Astrocyte (in vitro differentiated cells and primary cell): ENCODE measurements at regions not wholly inside any gene's neighbourhood (a gene's known extent, or its start where the extent isn't known, plus 50 kb on each side); places are given as distances from the start of the nearest gene placed in this dataset.

Experiments used
- DNase-seq: peaks from one replicate; pipeline ENCODE4 v3.0.0-alpha.2; 2010; ENCODE audit warnings: low read depth
- FAIRE-seq: peaks from 2 replicates; lab custom pipeline; 2011; peaks lifted over from hg19 to GRCh38; lab: Jason Lieb, UNC
- H2AFZ ChIP-seq: 2 replicates; pipeline ENCODE4 v1.6.0; 2012; ENCODE audit warnings: low read depth, low read length, inconsistent platforms
- H3K27ac ChIP-seq: 2 replicates; pipeline ENCODE4 v1.5.1; 2011; ENCODE audit warnings: low read depth, low read length, inconsistent platforms
- H3K27me3 ChIP-seq: 2 replicates; pipeline ENCODE4 v1.6.0; 2011; ENCODE audit warnings: low read length, inconsistent platforms; ENCODE audit not compliant: insufficient read depth
- H3K36me3 ChIP-seq: 2 replicates; pipeline ENCODE4 v1.5.1; 2011; ENCODE audit warnings: low read length, inconsistent platforms; ENCODE audit not compliant: insufficient read depth
- H3K4me1 ChIP-seq: 2 replicates; pipeline ENCODE4 v1.5.1; 2011; ENCODE audit warnings: low read length, inconsistent platforms; ENCODE audit not compliant: insufficient read depth
- H3K4me2 ChIP-seq: 2 replicates; pipeline ENCODE4 v1.6.0; 2012; ENCODE audit warnings: low read length, inconsistent platforms
- H3K4me3 ChIP-seq: 2 replicates; pipeline ENCODE4 v1.5.1; 2011; ENCODE audit warnings: low read depth, mild to moderate bottlenecking, low read length, inconsistent platforms; ENCODE audit not compliant: insufficient read depth
- H3K79me2 ChIP-seq: 2 replicates; pipeline ENCODE4 v1.6.0; 2012; ENCODE audit warnings: mild to moderate bottlenecking, low read length, inconsistent platforms; ENCODE audit not compliant: insufficient read depth
- H3K9ac ChIP-seq: 2 replicates; pipeline ENCODE4 v1.6.0; 2012; ENCODE audit warnings: mild to moderate bottlenecking, low read length, inconsistent platforms
- H3K9me3 ChIP-seq: 2 replicates; pipeline ENCODE4 v1.5.1; 2012; ENCODE audit warnings: low read depth, mild to moderate bottlenecking, low read length, inconsistent platforms; ENCODE audit not compliant: insufficient read depth
- H4K20me1 ChIP-seq: 2 replicates; pipeline ENCODE4 v1.6.0; 2012; ENCODE audit warnings: low read length, inconsistent platforms; ENCODE audit not compliant: insufficient read depth
- H3K27ac Mint-ChIP-seq: one replicate; pipeline ENCODE4 v1.8.0; 2021; ENCODE audit warnings: mild to moderate bottlenecking, mixed read lengths; ENCODE audit not compliant: unreplicated experiment
- H3K27me3 Mint-ChIP-seq: one replicate; pipeline ENCODE4 v1.8.0; 2021; ENCODE audit warnings: low read depth, mixed read lengths; ENCODE audit not compliant: unreplicated experiment
- H3K36me3 Mint-ChIP-seq: one replicate; pipeline ENCODE4 v1.8.0; 2021; ENCODE audit warnings: low read depth, mixed read lengths; ENCODE audit not compliant: unreplicated experiment
- H3K4me1 Mint-ChIP-seq: one replicate; pipeline ENCODE4 v1.8.0; 2021; ENCODE audit warnings: low read depth, mixed read lengths; ENCODE audit not compliant: unreplicated experiment
- H3K4me3 Mint-ChIP-seq: one replicate; pipeline ENCODE4 v1.8.0; 2021; ENCODE audit warnings: mild to moderate bottlenecking, moderate library complexity, mixed read lengths; ENCODE audit not compliant: unreplicated experiment
- H3K9me3 Mint-ChIP-seq: one replicate; pipeline ENCODE4 v1.8.0; 2021; ENCODE audit warnings: mild to moderate bottlenecking, mixed read lengths; ENCODE audit not compliant: unreplicated experiment
- EZH2 ChIP-seq: IDR thresholded peaks from 2 replicates; pipeline ENCODE4 v1.6.1; 2012; ENCODE audit warnings: mild to moderate bottlenecking, low read length, inconsistent platforms; ENCODE audit not compliant: insufficient read depth
- TF ChIP-seq, protein P1 (sequence below): IDR thresholded peaks from 2 replicates; pipeline ENCODE4 v1.5.1; 2011; ENCODE audit warnings: low read depth, mild to moderate bottlenecking, inconsistent platforms, low read length, moderate library complexity; ENCODE audit not compliant: insufficient read depth

DNA sequence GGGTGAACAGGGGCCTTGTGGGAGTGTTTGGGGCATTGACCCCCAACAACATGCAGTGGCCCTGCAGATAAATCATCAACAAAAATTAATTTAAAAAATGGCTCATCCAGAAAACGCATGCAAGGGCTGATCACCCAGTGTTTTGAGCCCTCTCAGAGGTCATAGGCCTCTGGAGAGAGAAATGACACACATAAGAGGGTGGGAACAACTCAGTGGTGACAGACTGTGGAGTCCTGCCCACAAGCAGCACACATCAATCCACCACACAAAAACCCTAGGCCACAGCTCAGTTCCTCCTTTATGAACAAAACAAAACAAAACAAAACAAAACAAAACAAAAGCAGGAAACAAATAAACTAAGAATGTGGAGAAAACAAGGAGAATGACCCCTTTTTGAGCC is 351.7 kb upstream of the SPHKAP start:
- Histone ChIP-seq H3K27ac (no peak overlapping the region), H3K9me3 (peaks cover 2% of the 10 kb centered on the region), H3K36me3 (no peaks in the 10 kb centered on the region), H3K4me3 (no peak overlapping the region), H4K20me1 (no peaks in the 10 kb centered on the region), H3K79me2 (no peaks in the 10 kb centered on the region), H3K4me2 (no peak overlapping the region), H3K27me3 (no peaks in the 10 kb centered on the region), H3K4me1 (no peaks in the 10 kb centered on the region), H2AFZ (no peak overlapping the region), H3K9ac (no peak overlapping the region)
- TF ChIP-seq, protein P1, sequence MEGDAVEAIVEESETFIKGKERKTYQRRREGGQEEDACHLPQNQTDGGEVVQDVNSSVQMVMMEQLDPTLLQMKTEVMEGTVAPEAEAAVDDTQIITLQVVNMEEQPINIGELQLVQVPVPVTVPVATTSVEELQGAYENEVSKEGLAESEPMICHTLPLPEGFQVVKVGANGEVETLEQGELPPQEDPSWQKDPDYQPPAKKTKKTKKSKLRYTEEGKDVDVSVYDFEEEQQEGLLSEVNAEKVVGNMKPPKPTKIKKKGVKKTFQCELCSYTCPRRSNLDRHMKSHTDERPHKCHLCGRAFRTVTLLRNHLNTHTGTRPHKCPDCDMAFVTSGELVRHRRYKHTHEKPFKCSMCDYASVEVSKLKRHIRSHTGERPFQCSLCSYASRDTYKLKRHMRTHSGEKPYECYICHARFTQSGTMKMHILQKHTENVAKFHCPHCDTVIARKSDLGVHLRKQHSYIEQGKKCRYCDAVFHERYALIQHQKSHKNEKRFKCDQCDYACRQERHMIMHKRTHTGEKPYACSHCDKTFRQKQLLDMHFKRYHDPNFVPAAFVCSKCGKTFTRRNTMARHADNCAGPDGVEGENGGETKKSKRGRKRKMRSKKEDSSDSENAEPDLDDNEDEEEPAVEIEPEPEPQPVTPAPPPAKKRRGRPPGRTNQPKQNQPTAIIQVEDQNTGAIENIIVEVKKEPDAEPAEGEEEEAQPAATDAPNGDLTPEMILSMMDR: no peak
- no peak for TF ChIP-seq EZH2
- Mint-ChIP-seq H3K36me3 (peaks cover 1% of the 10 kb centered on the region), H3K27me3 (no peaks in the 10 kb centered on the region), H3K4me1 (no peaks in the 10 kb centered on the region), H3K9me3 (peaks cover 12% of the 10 kb centered on the region), H3K27ac (no peak overlapping the region), H3K4me3 (no peak overlapping the region)
- DNase-seq (no peak), FAIRE-seq (no peak)

DNA sequence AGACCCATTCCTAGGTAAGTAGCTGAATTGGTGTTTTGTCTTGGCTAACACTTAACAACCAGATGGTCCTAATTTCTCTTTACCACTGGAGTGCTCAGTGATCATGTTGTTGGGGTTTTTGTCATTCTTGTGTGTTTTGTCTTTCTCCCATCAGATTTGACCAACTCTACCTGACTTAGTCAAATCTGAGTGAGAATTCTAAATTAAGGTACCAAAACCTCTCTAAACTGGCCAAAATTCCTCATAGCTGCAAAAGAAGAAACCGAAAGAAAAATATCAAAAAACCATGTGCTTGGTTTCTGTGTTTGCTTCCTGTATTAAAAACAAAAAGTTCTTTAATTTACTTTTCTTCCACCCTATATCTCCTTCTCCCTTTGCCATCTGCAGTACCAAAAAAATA is 350.7 kb upstream of the SPHKAP start:
- no peak overlapping the region for H3K4me3 ChIP-seq
- no peaks in the 10 kb centered on the region for H3K4me1 Mint-ChIP-seq
- no peak overlapping the region for H3K4me3 Mint-ChIP-seq
- H3K36me3 ChIP-seq: no peaks in the 10 kb centered on the region
- H3K4me2 ChIP-seq: no peak overlapping the region
- H2AFZ ChIP-seq: no peak overlapping the region
- H3K27me3 ChIP-seq: no peaks in the 10 kb centered on the region
- peaks cover 1% of the 10 kb centered on the region for H3K36me3 Mint-ChIP-seq
- no peaks in the 10 kb centered on the region for H3K27me3 Mint-ChIP-seq
- no peak for TF ChIP-seq EZH2
- TF ChIP-seq, protein P1: no peak
- no peaks in the 10 kb centered on the region for H3K4me1 ChIP-seq
- FAIRE-seq (no peak), DNase-seq (no peak)
- H3K9me3 Mint-ChIP-seq: peaks cover 12% of the 10 kb centered on the region
- H3K27ac ChIP-seq: no peak overlapping the region
- no peaks in the 10 kb centered on the region for H3K79me2 ChIP-seq
- H3K9me3 ChIP-seq: peaks cover 2% of the 10 kb centered on the region
- H3K27ac Mint-ChIP-seq: no peak overlapping the region
- no peak overlapping the region for H3K9ac ChIP-seq
- no peaks in the 10 kb centered on the region for H4K20me1 ChIP-seq

DNA sequence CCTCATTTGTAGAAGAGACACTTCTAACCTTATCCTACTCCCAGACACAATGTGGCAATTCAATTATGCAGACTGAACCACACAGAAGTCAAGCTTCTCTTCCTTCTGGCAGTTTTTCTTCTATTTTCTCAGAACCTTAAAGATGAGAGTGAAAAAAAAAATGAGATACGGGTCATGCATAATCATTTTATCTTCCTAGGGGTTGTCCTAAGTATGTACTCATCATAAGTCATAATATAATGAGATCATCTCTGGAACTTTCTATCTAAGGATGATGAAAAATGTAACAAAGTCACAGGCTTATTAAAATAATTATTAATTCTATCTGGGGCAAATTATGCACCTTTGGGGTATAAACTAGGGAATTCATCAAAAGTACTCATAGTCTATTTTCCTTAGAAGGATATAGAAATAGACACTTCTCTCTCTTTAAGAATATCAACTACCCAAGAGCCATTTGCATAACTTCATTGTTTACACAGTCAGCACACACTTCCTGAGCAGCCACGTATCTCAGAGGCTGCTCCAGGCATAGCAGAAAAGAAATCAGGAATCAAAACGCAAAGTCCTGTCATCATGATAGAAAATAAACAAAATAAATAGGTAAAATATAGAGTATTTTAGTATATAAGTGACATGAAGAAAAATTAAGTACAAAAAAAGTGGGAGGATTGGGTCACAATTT is 345.9 kb upstream of the SPHKAP start:
- H3K4me1 ChIP-seq: no peaks in the 10 kb centered on the region
- no peaks in the 10 kb centered on the region for H4K20me1 ChIP-seq
- FAIRE-seq (no peak), DNase-seq (no peak)
- Mint-ChIP-seq H3K4me3 (no peak overlapping the region), H3K27me3 (no peaks in the 10 kb centered on the region), H3K9me3 (peaks cover 7% of the 10 kb centered on the region), H3K4me1 (no peaks in the 10 kb centered on the region), H3K36me3 (no peaks in the 10 kb centered on the region), H3K27ac (no peak overlapping the region)
- H3K9ac ChIP-seq: no peak overlapping the region
- no peak overlapping the region for H3K4me2 ChIP-seq
- no peak overlapping the region for H3K27ac ChIP-seq
- H3K9me3 ChIP-seq: no peaks in the 10 kb centered on the region
- H3K79me2 ChIP-seq: no peaks in the 10 kb centered on the region
- H2AFZ ChIP-seq: no peak overlapping the region
- no peak overlapping the region for H3K4me3 ChIP-seq
- no peaks in the 10 kb centered on the region for H3K36me3 ChIP-seq
- no peaks in the 10 kb centered on the region for H3K27me3 ChIP-seq
- TF ChIP-seq, protein P1: no peak
- TF ChIP-seq EZH2: no peak
